ENCODE measurements at regions not wholly inside any gene's neighbourhood (a gene's known extent, or its start where the extent isn't known, plus 50 kb on each side); places are given as distances from the start of the nearest gene placed in this dataset.

- no peak overlapping the region for H3K27ac Mint-ChIP-seq
- ChIA-PET CTCF (no interaction called here), POLR2A (no interaction called here)
- H3K9me3 ChIP-seq (ENCODE audit: control extremely low read depth in 1 of 3, control insufficient read depth in 2 of 3, insufficient read depth in 1 of 3, low read length in 2 of 3): no peaks in the 10 kb centered on the region
- DNase-seq: no peak
- H3K79me2 ChIP-seq (ENCODE audit: control insufficient read depth, insufficient read depth, low read length): no peaks in the 10 kb centered on the region
- no peak for ATAC-seq (ENCODE audit: low read depth)
- H3K9me3 Mint-ChIP-seq (ENCODE audit: insufficient read depth): no peaks in the 10 kb centered on the region
- intact Hi-C loops (cut with micrococcal nuclease): no loop called here
- no peak overlapping the region for H3K4me3 Mint-ChIP-seq
- WGBS (ENCODE audit: insufficient coverage): 93% methylated on average over 2 of the region's 4 CpGs
- H3K4me3 ChIP-seq (ENCODE audit: control extremely low read depth in 1 of 5, extremely low read depth in 1 of 5, insufficient read depth in 1 of 5, low read depth in 2 of 5, low read length in 4 of 5): no peak overlapping the region
- peaks cover 9% of the 10 kb centered on the region for H3K27me3 Mint-ChIP-seq
- H4K20me1 ChIP-seq (ENCODE audit: control insufficient read depth, insufficient read depth, low read length, poor library complexity, severe bottlenecking): no peaks in the 10 kb centered on the region
- H3K4me2 ChIP-seq (replicated peaks; ENCODE audit: low read depth, low read length, poor library complexity, severe bottlenecking): no peak overlapping the region
- no peak overlapping the region for H2AFZ ChIP-seq (ENCODE audit: insufficient read depth, low read depth, low read length, poor library complexity, severe bottlenecking)
- TF ChIP-seq CTCF (IDR thresholded peaks at IDR 0.05) (no peak), EZH2 (IDR thresholded peaks at IDR 0.05; ENCODE audit: borderline replicate concordance, insufficient read depth, low read depth, low read length, poor library complexity, severe bottlenecking) (no peak)
- no peaks in the 10 kb centered on the region for H3K4me1 ChIP-seq (ENCODE audit: control insufficient read depth in 2 of 2, insufficient read depth in 2 of 2, low read length in 2 of 2)
- no peaks in the 10 kb centered on the region for H3K27me3 ChIP-seq (replicated peaks in 1 of 4; ENCODE audit: control extremely low read depth in 1 of 4, control insufficient read depth in 3 of 4, insufficient read depth in 4 of 4, low read length in 3 of 4)
- no peak overlapping the region for H3K9ac ChIP-seq (ENCODE audit: low read length)
- H3K4me1 Mint-ChIP-seq: no peaks in the 10 kb centered on the region
- no peak overlapping the region for H3K27ac ChIP-seq (ENCODE audit: low read length in 2 of 2)
- no peaks in the 10 kb centered on the region for H3K36me3 ChIP-seq (replicated peaks in 1 of 2; ENCODE audit: control extremely low read depth in 1 of 2, control insufficient read depth in 1 of 2, extremely low read depth in 1 of 2, insufficient read depth in 2 of 2, low read length in 1 of 2)
Measured at GRCh38 chr5:169512385-169512784, 71.2 kb upstream of the SPDL1 start.

GRCh38 chr5:169511708-169512107, 71.9 kb upstream of the SPDL1 start:
- H3K4me1 Mint-ChIP-seq: no peaks in the 10 kb centered on the region
- ATAC-seq (ENCODE audit: low read depth) (no peak), DNase-seq (no peak)
- H3K9me3 Mint-ChIP-seq (ENCODE audit: insufficient read depth): no peaks in the 10 kb centered on the region
- no CpG with 5 or more reads among the region's 3 CpGs for WGBS (ENCODE audit: insufficient coverage)
- no peak overlapping the region for H3K4me3 ChIP-seq (ENCODE audit: control extremely low read depth in 1 of 5, extremely low read depth in 1 of 5, insufficient read depth in 1 of 5, low read depth in 2 of 5, low read length in 4 of 5)
- no peak overlapping the region for H3K4me3 Mint-ChIP-seq
- ChIA-PET CTCF (no interaction called here), POLR2A (no interaction called here)
- H3K27ac ChIP-seq (ENCODE audit: low read length in 2 of 2): no peak overlapping the region
- no peak for TF ChIP-seq CTCF (IDR thresholded peaks at IDR 0.05)
- no peak for TF ChIP-seq EZH2 (IDR thresholded peaks at IDR 0.05; ENCODE audit: borderline replicate concordance, insufficient read depth, low read depth, low read length, poor library complexity, severe bottlenecking)
- no peaks in the 10 kb centered on the region for H4K20me1 ChIP-seq (ENCODE audit: control insufficient read depth, insufficient read depth, low read length, poor library complexity, severe bottlenecking)
- no peak overlapping the region for H3K9ac ChIP-seq (ENCODE audit: low read length)
- H3K27ac Mint-ChIP-seq: no peak overlapping the region
- peaks cover 9% of the 10 kb centered on the region for H3K27me3 Mint-ChIP-seq
- intact Hi-C loops (cut with micrococcal nuclease): no loop called here
- no peak overlapping the region for H2AFZ ChIP-seq (ENCODE audit: insufficient read depth, low read depth, low read length, poor library complexity, severe bottlenecking)
- H3K79me2 ChIP-seq (ENCODE audit: control insufficient read depth, insufficient read depth, low read length): no peaks in the 10 kb centered on the region
- no peaks in the 10 kb centered on the region for H3K9me3 ChIP-seq (ENCODE audit: control extremely low read depth in 1 of 3, control insufficient read depth in 2 of 3, insufficient read depth in 1 of 3, low read length in 2 of 3)
- no peaks in the 10 kb centered on the region for H3K36me3 ChIP-seq (replicated peaks in 1 of 2; ENCODE audit: control extremely low read depth in 1 of 2, control insufficient read depth in 1 of 2, extremely low read depth in 1 of 2, insufficient read depth in 2 of 2, low read length in 1 of 2)
- H3K27me3 ChIP-seq (replicated peaks in 1 of 4; ENCODE audit: control extremely low read depth in 1 of 4, control insufficient read depth in 3 of 4, insufficient read depth in 4 of 4, low read length in 3 of 4): no peaks in the 10 kb centered on the region
- no peaks in the 10 kb centered on the region for H3K4me1 ChIP-seq (ENCODE audit: control insufficient read depth in 2 of 2, insufficient read depth in 2 of 2, low read length in 2 of 2)
- no peak overlapping the region for H3K4me2 ChIP-seq (replicated peaks; ENCODE audit: low read depth, low read length, poor library complexity, severe bottlenecking)

Data from B cell (primary cell).